ENCODE measurements at regions not wholly inside any gene's neighbourhood (a gene's known extent, or its start where the extent isn't known, plus 50 kb on each side); places are given as distances from the start of the nearest gene placed in this dataset.

- BruUV-seq (replicated peaks): no TSS peak
- CTCF ChIA-PET: no interaction called here
Measured at GRCh38 chr21:39084979-39085729, 98.1 kb downstream of the PSMG1 start.

GRCh38 chr21:39084073-39084472 lies 99.2 kb downstream of the PSMG1 start:
- Histone ChIP-seq H4K20me1 (replicated peaks; ENCODE audit: control insufficient read depth, extremely low read depth, insufficient read depth, low read length) (no peaks in the 10 kb centered on the region), H2AFZ (ENCODE audit: low read depth, low read length) (no peak overlapping the region), H3K27ac (ENCODE audit: insufficient read depth, low read depth, low read length) (no peak overlapping the region), H3K4me1 (ENCODE audit: control insufficient read depth, extremely low read depth, insufficient read depth, low read length) (peaks cover 3% of the 10 kb centered on the region), H3K9me1 (replicated peaks; ENCODE audit: control insufficient read depth, extremely low read depth, insufficient read depth, low read length) (no peaks in the 10 kb centered on the region), H3K79me2 (ENCODE audit: control insufficient read depth, insufficient read depth, low read length) (no peaks in the 10 kb centered on the region), H3K27me3 (ENCODE audit: control insufficient read depth in 2 of 2, insufficient read depth in 2 of 2, low read length in 2 of 2) (peaks cover 2 to 4% of the 10 kb centered on the region in 2 experiments), H3K9me3 (replicated peaks; ENCODE audit: control insufficient read depth, insufficient read depth, low read length) (no peaks in the 10 kb centered on the region), H3K4me2 (ENCODE audit: insufficient read depth, low read length) (no peak overlapping the region), H3K9ac (replicated peaks; ENCODE audit: extremely low read depth, insufficient read depth, low read length) (no peak overlapping the region), H3K4me3 (replicated peaks in 1 of 3; ENCODE audit: insufficient read depth in 1 of 3, low read depth in 1 of 3, low read length in 3 of 3) (no peak overlapping the region), H3K36me3 (ENCODE audit: control insufficient read depth in 2 of 2, extremely low read depth in 1 of 2, insufficient read depth in 2 of 2, low read length in 2 of 2) (no peaks in the 10 kb centered on the region)
- BruUV-seq (replicated peaks): no TSS peak
- FAIRE-seq: no peak
- POLR2A ChIA-PET: no interaction called here
- CTCF ChIA-PET: no interaction called here
- no peak for DNase-seq (ENCODE audit: low read depth, low spot score)
- intact Hi-C loops (cut with micrococcal nuclease) (no loop called here), dilution Hi-C loops (cut with MboI; ENCODE audit: extremely low pct_ligation_motif_present, low sequenced_read_pairs) (no loop called here)
- no peak for TF ChIP-seq JUN (IDR thresholded peaks at IDR 0.05; ENCODE audit: borderline replicate concordance, insufficient read depth, insufficient read length, low read depth)
- TF ChIP-seq POLR2A (IDR thresholded peaks at IDR 0.05; ENCODE audit: low read depth, low read length): no peak

More at GRCh38 chr21:39084979-39085729, 98.1 kb downstream of the PSMG1 start:
- Histone ChIP-seq H3K4me2 (ENCODE audit: insufficient read depth, low read length) (no peak overlapping the region), H3K4me3 (replicated peaks in 1 of 3; ENCODE audit: insufficient read depth in 1 of 3, low read depth in 1 of 3, low read length in 3 of 3) (no peak overlapping the region), H3K4me1 (ENCODE audit: control insufficient read depth, extremely low read depth, insufficient read depth, low read length) (peaks cover 3% of the 10 kb centered on the region), H3K36me3 (ENCODE audit: control insufficient read depth in 2 of 2, extremely low read depth in 1 of 2, insufficient read depth in 2 of 2, low read length in 2 of 2) (no peaks in the 10 kb centered on the region), H2AFZ (ENCODE audit: low read depth, low read length) (no peak overlapping the region), H3K27ac (ENCODE audit: insufficient read depth, low read depth, low read length) (no peak overlapping the region), H3K27me3 (ENCODE audit: control insufficient read depth in 2 of 2, insufficient read depth in 2 of 2, low read length in 2 of 2) (peaks cover 2 to 4% of the 10 kb centered on the region in 2 experiments), H4K20me1 (replicated peaks; ENCODE audit: control insufficient read depth, extremely low read depth, insufficient read depth, low read length) (no peaks in the 10 kb centered on the region), H3K79me2 (ENCODE audit: control insufficient read depth, insufficient read depth, low read length) (no peaks in the 10 kb centered on the region), H3K9me1 (replicated peaks; ENCODE audit: control insufficient read depth, extremely low read depth, insufficient read depth, low read length) (no peaks in the 10 kb centered on the region), H3K9ac (replicated peaks; ENCODE audit: extremely low read depth, insufficient read depth, low read length) (no peak overlapping the region), H3K9me3 (replicated peaks; ENCODE audit: control insufficient read depth, insufficient read depth, low read length) (no peaks in the 10 kb centered on the region)
- FAIRE-seq: no peak
- POLR2A ChIA-PET: no interaction called here
- dilution Hi-C loops (cut with MboI; ENCODE audit: extremely low pct_ligation_motif_present, low sequenced_read_pairs) (no loop called here), intact Hi-C loops (cut with micrococcal nuclease) (no loop called here)
- DNase-seq (ENCODE audit: low read depth, low spot score): no peak
- TF ChIP-seq CTCF (IDR thresholded peaks at IDR 0.05; ENCODE audit: extremely low read depth in 1 of 2, insufficient read depth in 1 of 2, low read depth in 1 of 2, low read length in 2 of 2) (no peak), FOS (IDR thresholded peaks at IDR 0.05; ENCODE audit: borderline replicate concordance, insufficient read depth, low read length) (no peak)

All from endothelial cell of umbilical vein (primary cell).